GM12865 (cell line): ENCODE measurements at regions not wholly inside any gene's neighbourhood (a gene's known extent, or its start where the extent isn't known, plus 50 kb on each side); places are given as distances from the start of the nearest gene placed in this dataset.
"Not testable (repeated sequence)": the region's sequence is repeated elsewhere in the genome, so short reads cannot be mapped to it uniquely, and the experiment has no call there.

Experiments used
- DNase-seq: peaks from one replicate; pipeline ENCODE4 v3.0.0; 2010; ENCODE audit warnings: low read depth
- H3K4me3 ChIP-seq: 2 replicates; pipeline ENCODE4 v1.5.1; 2011; ENCODE audit warnings: mild to moderate bottlenecking, low read depth, low read length, control low read depth
- CTCF ChIP-seq: IDR thresholded peaks from 2 replicates; pipeline ENCODE4 v1.5.1; 2011; ENCODE audit warnings: low read length, control low read depth, low read depth, inconsistent platforms; ENCODE audit not compliant: insufficient read depth; ENCODE audit errors: missing control alignments

- no peak overlapping the region for H3K4me3 ChIP-seq
- TF ChIP-seq CTCF: no peak
- no peak for DNase-seq
These were observed 233.8 kb upstream of the RUNX1 start for GRCh38 chr21:35282944-35283343.

DNA sequence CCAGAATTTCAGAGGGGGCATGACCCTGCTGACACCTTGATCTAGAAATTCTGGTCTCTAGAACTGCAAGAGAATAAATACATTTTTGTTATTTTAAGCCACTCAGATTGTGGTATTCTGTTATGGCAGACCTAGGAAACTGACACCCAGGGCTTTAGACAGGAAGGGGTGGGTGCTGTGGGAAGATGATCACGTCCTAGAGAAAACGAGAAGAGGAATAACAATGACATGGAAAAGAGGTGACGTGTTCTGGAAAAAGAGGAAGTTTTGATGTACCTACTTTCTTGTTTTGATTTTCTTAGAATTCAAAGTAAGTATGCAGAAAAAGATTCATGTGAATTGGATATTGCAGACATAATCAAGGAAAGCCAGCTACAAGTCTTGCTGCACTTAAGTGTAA is 232.9 kb upstream of the RUNX1 start:
- H3K4me3 ChIP-seq: no peak overlapping the region
- no peak for DNase-seq
- TF ChIP-seq CTCF: no peak

DNA sequence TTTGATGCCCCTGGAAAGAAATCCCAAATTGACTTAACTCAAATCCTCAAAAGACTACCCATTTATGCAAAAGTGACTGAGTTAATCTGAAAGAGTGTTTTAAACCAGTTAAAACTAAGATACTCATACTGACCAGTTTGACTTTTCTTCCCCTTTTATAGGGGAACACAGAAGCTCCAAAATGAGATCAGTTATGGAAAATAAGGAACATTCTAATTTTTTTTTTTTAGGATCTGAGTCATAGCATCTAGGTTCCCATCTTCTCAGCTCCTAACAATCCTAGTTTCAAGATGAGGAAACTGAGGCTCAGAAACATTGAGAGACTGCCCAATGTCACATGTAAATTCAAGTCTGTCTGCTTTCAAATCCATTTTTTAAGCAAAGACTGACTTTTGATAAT is 231.1 kb upstream of the RUNX1 start:
- no peak overlapping the region for H3K4me3 ChIP-seq
- DNase-seq: no peak
- TF ChIP-seq CTCF: no peak

DNA sequence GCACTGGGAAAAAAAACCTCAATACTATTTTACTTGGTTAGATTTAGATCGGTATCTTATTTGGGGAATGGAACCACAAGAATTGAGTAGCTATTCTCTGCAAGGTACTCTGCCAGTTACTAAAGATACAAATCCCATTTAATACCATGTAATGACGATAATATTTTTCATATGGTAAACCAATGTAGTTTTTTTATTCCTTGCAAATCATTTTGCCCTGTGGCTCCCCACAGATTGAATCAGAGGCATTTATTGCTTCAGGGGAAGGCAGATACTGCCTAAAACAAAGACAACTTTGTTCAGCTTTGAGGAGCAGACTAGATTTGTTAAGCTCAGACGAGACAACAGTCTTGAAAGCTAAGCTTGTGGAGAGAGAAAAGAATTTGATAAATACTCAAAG is 226.7 kb upstream of the RUNX1 start:
- no peak overlapping the region for H3K4me3 ChIP-seq
- no peak for TF ChIP-seq CTCF
- DNase-seq: no peak

- no peak for TF ChIP-seq CTCF
- H3K4me3 ChIP-seq: no peak overlapping the region
- DNase-seq: no peak
These were observed 225.8 kb upstream of the RUNX1 start for GRCh38 chr21:35274923-35275322.

DNA sequence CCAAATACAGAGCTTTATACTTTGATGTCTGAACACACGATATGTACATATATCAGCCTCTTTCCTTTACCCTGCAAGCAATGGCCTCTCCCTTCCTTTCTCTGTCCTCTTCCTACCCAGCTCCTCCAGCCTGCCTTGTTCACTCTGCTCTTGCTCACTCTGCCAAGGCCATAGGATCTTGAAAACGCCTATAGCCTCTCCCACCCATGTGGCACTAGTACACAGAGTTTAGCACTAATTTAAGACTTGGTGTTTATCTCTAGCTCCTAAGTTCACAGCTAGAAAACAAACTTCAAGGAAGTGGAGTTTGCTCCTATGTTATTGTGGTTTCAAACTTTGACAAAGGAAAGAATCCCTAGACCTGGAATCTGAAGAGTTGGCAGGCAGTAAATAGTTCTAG is 225.0 kb upstream of the RUNX1 start:
- H3K4me3 ChIP-seq: no peak overlapping the region
- TF ChIP-seq CTCF: no peak

GRCh38 chr21:35273333-35273732 is 224.2 kb upstream of the RUNX1 start:
- DNase-seq: no peak
- no peak overlapping the region for H3K4me3 ChIP-seq
- no peak for TF ChIP-seq CTCF

More for the DNA sequence above, 225.0 kb upstream of the RUNX1 start:
- DNase-seq: no peak

- DNase-seq, H3K4me3 ChIP-seq: not testable (repeated sequence)
These were observed 222.4 kb upstream of the RUNX1 start for GRCh38 chr21:35271344-35272118.
